NT2/D1 (cell line): ENCODE measurements at regions not wholly inside any gene's neighbourhood (a gene's known extent, or its start where the extent isn't known, plus 50 kb on each side); places are given as distances from the start of the nearest gene placed in this dataset.

Source experiments
- SUZ12 ChIP-seq: IDR thresholded peaks from 2 replicates; pipeline ENCODE4 v1.6.1; 2011; ENCODE audit not compliant: insufficient read length, insufficient read depth; ENCODE audit errors: extremely low read depth
- YY1 ChIP-seq: IDR thresholded peaks from 2 replicates; pipeline ENCODE4 v1.6.1; 2011; ENCODE audit not compliant: insufficient read length, insufficient read depth
- ZNF274 ChIP-seq: IDR thresholded peaks from 2 replicates; pipeline ENCODE4 v1.6.1; 2011; ENCODE audit warnings: mild to moderate bottlenecking, low read depth, low read length

DNA sequence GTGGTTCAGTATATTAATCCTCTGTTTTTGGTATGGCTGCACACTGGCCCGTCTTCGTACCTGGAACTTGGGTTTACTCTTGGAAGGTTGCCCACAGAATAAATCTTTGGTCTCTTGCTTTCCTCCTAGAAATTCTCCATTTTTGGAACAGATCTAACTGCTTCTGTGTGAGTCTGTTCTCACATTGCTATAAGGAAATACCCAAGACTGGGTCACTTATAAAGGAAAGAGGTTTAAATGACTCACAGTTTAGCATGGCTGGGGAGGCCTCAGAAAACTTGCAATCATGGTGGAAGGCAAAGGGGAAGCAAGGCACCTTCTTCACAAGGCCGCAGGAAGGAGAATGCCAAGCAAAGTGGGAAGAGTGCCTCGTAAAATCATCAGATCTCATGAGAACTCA is 407.8 kb upstream of the PDE3A start:
- TF ChIP-seq YY1 (no peak), ZNF274 (no peak), SUZ12 (no peak)
